GM19324 (cell line): ENCODE measurements at regions not wholly inside any gene's neighbourhood (a gene's known extent, or its start where the extent isn't known, plus 50 kb on each side); places are given as distances from the start of the nearest gene placed in this dataset.
"Not testable (repeated sequence)": the region's sequence is repeated elsewhere in the genome, so short reads cannot be mapped to it uniquely, and the experiment has no call there.

ENCODE experiments used
- ATAC-seq: cut with Tn5 transposase; IDR thresholded peaks from one replicate; pipeline ENCODE4 v1.9.1; 2021; ENCODE audit warnings: mild to moderate bottlenecking, moderate library complexity; ENCODE audit not compliant: unreplicated experiment, low FRiP score

- ATAC-seq: no peak
Observed at GRCh38 chr13:110012102-110012739, 225.8 kb upstream of the IRS2 start.

GRCh38 chr13:110010404-110011138 lies 224.2 kb upstream of the IRS2 start:
- ATAC-seq: no peak

- ATAC-seq: no peak
Observed at GRCh38 chr13:110008816-110009215, 222.4 kb upstream of the IRS2 start.

GRCh38 chr13:110006304-110006703 lies 219.9 kb upstream of the IRS2 start:
- ATAC-seq: no peak

- no peak for ATAC-seq
Observed at GRCh38 chr13:110005563-110005962, 219.2 kb upstream of the IRS2 start.

- no peak for ATAC-seq
Observed at GRCh38 chr13:110004814-110005213, 218.4 kb upstream of the IRS2 start.

- no peak for ATAC-seq
Observed at GRCh38 chr13:110001670-110002275, 215.4 kb upstream of the IRS2 start.

GRCh38 chr13:110000534-110001345 lies 214.4 kb upstream of the IRS2 start:
- ATAC-seq: no peak

- no peak for ATAC-seq
Observed at GRCh38 chr13:109999659-110000533, 213.5 kb upstream of the IRS2 start.

GRCh38 chr13:109998684-109999533 lies 212.5 kb upstream of the IRS2 start:
- no peak for ATAC-seq

- no peak for ATAC-seq
Observed at GRCh38 chr13:109998037-109998436, 211.7 kb upstream of the IRS2 start.

GRCh38 chr13:109997056-109997595 lies 210.7 kb upstream of the IRS2 start:
- not testable (repeated sequence) for ATAC-seq

GRCh38 chr13:109996404-109996960 lies 210.1 kb upstream of the IRS2 start:
- no peak for ATAC-seq

GRCh38 chr13:109995578-109995977 lies 209.2 kb upstream of the IRS2 start:
- no peak for ATAC-seq

GRCh38 chr13:109990296-109990695 lies 203.9 kb upstream of the IRS2 start:
- no peak for ATAC-seq

- ATAC-seq: no peak
Observed at GRCh38 chr13:109989686-109990085, 203.3 kb upstream of the IRS2 start.

- ATAC-seq: no peak
Observed at GRCh38 chr13:109989155-109989554, 202.8 kb upstream of the IRS2 start.

GRCh38 chr13:109986851-109987250 lies 200.5 kb upstream of the IRS2 start:
- no peak for ATAC-seq
